ENCODE measurements at regions not wholly inside any gene's neighbourhood (a gene's known extent, or its start where the extent isn't known, plus 50 kb on each side); places are given as distances from the start of the nearest gene placed in this dataset.
A peak's percentile ranks its signal among the peaks of the same experiment; 100 is the strongest.

- TF ChIP-seq EZH2 (IDR thresholded peaks at IDR 0.05; ENCODE audit: borderline replicate concordance) (no peak), CTCF (IDR thresholded peaks at IDR 0.05; ENCODE audit: poor library complexity) (no peak), EZH2phosphoT487 (IDR thresholded peaks at IDR 0.05; ENCODE audit: low read depth, severe bottlenecking, unreplicated experiment) (no peak)
- peak overlapping the region; percentile 64 for H3K27ac ChIP-seq
Measured at GRCh38 chr21:28247454-28248020, 745.1 kb downstream of the LTN1 start.

GRCh38 chr21:28240586-28240985 lies 752.1 kb downstream of the LTN1 start:
- Histone ChIP-seq H3K4me2 (no peak overlapping the region), H3K36me3 (replicated peaks; ENCODE audit: insufficient read depth, low read depth) (no peaks in the 10 kb centered on the region), H3K4me1 (ENCODE audit: insufficient read depth) (peaks cover 15% of the 10 kb centered on the region), H3K79me2 (no peaks in the 10 kb centered on the region), H3K27me3 (no peaks in the 10 kb centered on the region), H3K9me3 (ENCODE audit: low read depth) (no peaks in the 10 kb centered on the region), H2AFZ (no peak overlapping the region), H3K9me2 (replicated peaks; ENCODE audit: insufficient read depth) (no peaks in the 10 kb centered on the region), H3K27ac (no peak overlapping the region), H3K4me3 (no peak overlapping the region), H4K20me1 (ENCODE audit: insufficient read depth, poor library complexity, severe bottlenecking) (no peaks in the 10 kb centered on the region)
- WGBS (ENCODE audit: low lambda C conversion rate, missing lambda C conversion rate) = 76% methylated on average over 2 of the region's 2 CpGs
- DNase-seq (ENCODE audit: low spot score) = no peak
- TF ChIP-seq EZH2 (IDR thresholded peaks at IDR 0.05; ENCODE audit: borderline replicate concordance) (no peak), EZH2phosphoT487 (IDR thresholded peaks at IDR 0.05; ENCODE audit: low read depth, severe bottlenecking, unreplicated experiment) (no peak), CTCF (IDR thresholded peaks at IDR 0.05; ENCODE audit: poor library complexity) (no peak)

More at GRCh38 chr21:28247454-28248020, 745.1 kb downstream of the LTN1 start:
- H3K4me3 ChIP-seq = no peak overlapping the region
- H3K79me2 ChIP-seq = no peaks in the 10 kb centered on the region
- DNase-seq (ENCODE audit: low spot score) = no peak
- no peaks in the 10 kb centered on the region for H3K27me3 ChIP-seq
- H3K4me2 ChIP-seq = peak overlapping the region; percentile 30
- H3K9me2 ChIP-seq (replicated peaks; ENCODE audit: insufficient read depth) = no peaks in the 10 kb centered on the region
- 84% methylated on average over 4 of the region's 4 CpGs for WGBS (ENCODE audit: low lambda C conversion rate, missing lambda C conversion rate)
- H3K9me3 ChIP-seq (ENCODE audit: low read depth) = no peaks in the 10 kb centered on the region
- no peaks in the 10 kb centered on the region for H3K36me3 ChIP-seq (replicated peaks; ENCODE audit: insufficient read depth, low read depth)
- H3K4me1 ChIP-seq (ENCODE audit: insufficient read depth) = no peaks in the 10 kb centered on the region
- H4K20me1 ChIP-seq (ENCODE audit: insufficient read depth, poor library complexity, severe bottlenecking) = no peaks in the 10 kb centered on the region
- H2AFZ ChIP-seq = peak overlapping the region; percentile 3

- peak overlapping the region; percentile 37 for H3K4me2 ChIP-seq
- no peak overlapping the region for H2AFZ ChIP-seq
- peaks cover 15% of the 10 kb centered on the region for H3K4me1 ChIP-seq (ENCODE audit: insufficient read depth)
- no peaks in the 10 kb centered on the region for H3K36me3 ChIP-seq (replicated peaks; ENCODE audit: insufficient read depth, low read depth)
- no peak for DNase-seq (ENCODE audit: low spot score)
- H4K20me1 ChIP-seq (ENCODE audit: insufficient read depth, poor library complexity, severe bottlenecking) = no peaks in the 10 kb centered on the region
- H3K9me3 ChIP-seq (ENCODE audit: low read depth) = no peaks in the 10 kb centered on the region
- TF ChIP-seq EZH2phosphoT487 (IDR thresholded peaks at IDR 0.05; ENCODE audit: low read depth, severe bottlenecking, unreplicated experiment) = no peak
- H3K9me2 ChIP-seq (replicated peaks; ENCODE audit: insufficient read depth) = no peaks in the 10 kb centered on the region
- H3K79me2 ChIP-seq = no peaks in the 10 kb centered on the region
- H3K27ac ChIP-seq = peak overlapping the region; percentile 42
- no peaks in the 10 kb centered on the region for H3K27me3 ChIP-seq
- no peak overlapping the region for H3K4me3 ChIP-seq
- 55% methylated on average over 2 of the region's 2 CpGs for WGBS (ENCODE audit: low lambda C conversion rate, missing lambda C conversion rate)
Measured at GRCh38 chr21:28239340-28239739, 753.3 kb downstream of the LTN1 start.

GRCh38 chr21:28237661-28238060 lies 755.0 kb downstream of the LTN1 start:
- H3K27me3 ChIP-seq = no peaks in the 10 kb centered on the region
- TF ChIP-seq CTCF (IDR thresholded peaks at IDR 0.05; ENCODE audit: poor library complexity) (no peak), EZH2 (IDR thresholded peaks at IDR 0.05; ENCODE audit: borderline replicate concordance) (no peak)
- no peaks in the 10 kb centered on the region for H3K79me2 ChIP-seq
- no peak for DNase-seq (ENCODE audit: low spot score)
- H3K9me3 ChIP-seq (ENCODE audit: low read depth) = no peaks in the 10 kb centered on the region
- WGBS (ENCODE audit: low lambda C conversion rate, missing lambda C conversion rate) = 87% methylated on average over 2 of the region's 2 CpGs
- no peaks in the 10 kb centered on the region for H3K36me3 ChIP-seq (replicated peaks; ENCODE audit: insufficient read depth, low read depth)
- peaks cover 15% of the 10 kb centered on the region for H3K4me1 ChIP-seq (ENCODE audit: insufficient read depth)
- no peak overlapping the region for H3K4me3 ChIP-seq
- no peaks in the 10 kb centered on the region for H3K9me2 ChIP-seq (replicated peaks; ENCODE audit: insufficient read depth)
- H4K20me1 ChIP-seq (ENCODE audit: insufficient read depth, poor library complexity, severe bottlenecking) = no peaks in the 10 kb centered on the region
- no peak overlapping the region for H3K4me2 ChIP-seq
- no peak overlapping the region for H2AFZ ChIP-seq
- H3K27ac ChIP-seq = no peak overlapping the region
